ENCODE measurements at regions not wholly inside any gene's neighbourhood (a gene's known extent, or its start where the extent isn't known, plus 50 kb on each side); places are given as distances from the start of the nearest gene placed in this dataset.

DNA sequence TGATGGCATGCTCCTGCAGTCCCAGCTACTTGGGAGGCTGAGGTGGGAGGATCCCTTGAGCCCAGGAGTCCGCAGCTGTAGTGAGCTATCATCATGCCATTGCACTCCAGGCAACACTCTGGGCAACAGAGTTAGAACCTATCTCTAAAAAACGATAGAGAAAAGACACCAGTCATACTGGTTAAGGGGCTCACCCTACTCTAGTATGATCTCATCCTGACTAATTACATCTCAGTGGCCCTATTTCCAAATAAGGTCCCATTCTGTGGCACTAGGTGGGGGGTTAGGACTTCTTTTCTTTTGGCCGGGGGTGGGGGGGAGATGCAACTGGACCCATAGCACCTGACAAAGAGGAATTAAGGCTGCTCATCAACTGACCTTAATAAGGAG lies 163.2 kb upstream of the NCK2 start:
- H3K27ac ChIP-seq (ENCODE audit: low read depth, low read length), result no peak overlapping the region
- no peaks in the 10 kb centered on the region for H3K9me3 ChIP-seq (ENCODE audit: control insufficient read depth, insufficient read depth, low read length)
- H3K4me2 ChIP-seq (ENCODE audit: low read length), result no peak overlapping the region
- no peaks in the 10 kb centered on the region for H4K20me1 ChIP-seq (ENCODE audit: control insufficient read depth, insufficient read depth, low read depth, low read length)
- H3K79me2 ChIP-seq (ENCODE audit: control insufficient read depth, low read length), result no peaks in the 10 kb centered on the region
- no peaks in the 10 kb centered on the region for H3F3A ChIP-seq (ENCODE audit: control insufficient read depth, insufficient read depth)
- no peaks in the 10 kb centered on the region for H3K9me2 ChIP-seq (replicated peaks; ENCODE audit: control insufficient read depth, low read length)
- H3K36me3 ChIP-seq (ENCODE audit: control insufficient read depth, low read length), result no peaks in the 10 kb centered on the region
- H3K4me3 ChIP-seq (ENCODE audit: low read length), result no peak overlapping the region
- TF ChIP-seq EZH2phosphoT487 (IDR thresholded peaks at IDR 0.05; ENCODE audit: borderline replicate concordance, low read length), result no peak
- no peak for TF ChIP-seq CTCF (IDR thresholded peaks at IDR 0.05; ENCODE audit: low read depth, low read length, poor library complexity, severe bottlenecking)
- peaks cover 12% of the 10 kb centered on the region for H3K27me3 ChIP-seq (ENCODE audit: control insufficient read depth, low read length)
- no peaks in the 10 kb centered on the region for H3K4me1 ChIP-seq (ENCODE audit: control insufficient read depth, low read length)

GRCh38 chr2:105580870-105581554 lies 163.7 kb upstream of the NCK2 start:
- H3K79me2 ChIP-seq (ENCODE audit: control insufficient read depth, low read length), result no peaks in the 10 kb centered on the region
- no peaks in the 10 kb centered on the region for H3K4me1 ChIP-seq (ENCODE audit: control insufficient read depth, low read length)
- no peak overlapping the region for H3K4me3 ChIP-seq (ENCODE audit: low read length)
- H4K20me1 ChIP-seq (ENCODE audit: control insufficient read depth, insufficient read depth, low read depth, low read length), result no peaks in the 10 kb centered on the region
- H3K9me2 ChIP-seq (replicated peaks; ENCODE audit: control insufficient read depth, low read length), result no peaks in the 10 kb centered on the region
- no peak overlapping the region for H3K27ac ChIP-seq (ENCODE audit: low read depth, low read length)
- H3K27me3 ChIP-seq (ENCODE audit: control insufficient read depth, low read length), result peaks cover 12% of the 10 kb centered on the region
- no peaks in the 10 kb centered on the region for H3K36me3 ChIP-seq (ENCODE audit: control insufficient read depth, low read length)
- no peak overlapping the region for H3K4me2 ChIP-seq (ENCODE audit: low read length)
- no peaks in the 10 kb centered on the region for H3K9me3 ChIP-seq (ENCODE audit: control insufficient read depth, insufficient read depth, low read length)
- TF ChIP-seq EZH2phosphoT487 (IDR thresholded peaks at IDR 0.05; ENCODE audit: borderline replicate concordance, low read length) (no peak), CTCF (IDR thresholded peaks at IDR 0.05; ENCODE audit: low read depth, low read length, poor library complexity, severe bottlenecking) (no peak)
- no peaks in the 10 kb centered on the region for H3F3A ChIP-seq (ENCODE audit: control insufficient read depth, insufficient read depth)

DNA sequence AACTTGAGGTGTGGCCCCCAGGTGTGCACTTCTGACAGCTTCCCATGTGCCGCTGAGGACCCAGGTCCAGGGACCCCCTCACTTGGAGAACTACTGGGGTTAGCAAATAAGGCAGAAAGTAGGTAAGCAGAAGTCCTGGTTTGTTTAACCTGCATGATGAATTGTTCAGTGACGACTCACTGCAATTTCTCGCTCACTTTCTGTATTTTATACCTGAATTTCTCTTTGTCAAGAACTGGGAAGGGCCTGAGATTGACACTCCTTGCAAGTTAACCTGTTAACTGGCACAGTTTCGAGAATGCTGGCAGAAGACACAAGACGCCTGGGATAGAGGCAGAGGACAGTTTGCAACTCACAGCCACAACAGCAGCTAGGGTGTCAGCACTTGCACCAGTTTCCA lies 164.5 kb upstream of the NCK2 start:
- no peaks in the 10 kb centered on the region for H3K79me2 ChIP-seq (ENCODE audit: control insufficient read depth, low read length)
- H4K20me1 ChIP-seq (ENCODE audit: control insufficient read depth, insufficient read depth, low read depth, low read length), result no peaks in the 10 kb centered on the region
- H3K4me2 ChIP-seq (ENCODE audit: low read length), result no peak overlapping the region
- H3K36me3 ChIP-seq (ENCODE audit: control insufficient read depth, low read length), result no peaks in the 10 kb centered on the region
- H3K27ac ChIP-seq (ENCODE audit: low read depth, low read length), result no peak overlapping the region
- H3F3A ChIP-seq (ENCODE audit: control insufficient read depth, insufficient read depth), result no peaks in the 10 kb centered on the region
- no peaks in the 10 kb centered on the region for H3K4me1 ChIP-seq (ENCODE audit: control insufficient read depth, low read length)
- TF ChIP-seq EZH2phosphoT487 (IDR thresholded peaks at IDR 0.05; ENCODE audit: borderline replicate concordance, low read length), result no peak
- TF ChIP-seq CTCF (IDR thresholded peaks at IDR 0.05; ENCODE audit: low read depth, low read length, poor library complexity, severe bottlenecking), result no peak
- peaks cover 14% of the 10 kb centered on the region for H3K27me3 ChIP-seq (ENCODE audit: control insufficient read depth, low read length)
- H3K9me3 ChIP-seq (ENCODE audit: control insufficient read depth, insufficient read depth, low read length), result no peaks in the 10 kb centered on the region
- H3K4me3 ChIP-seq (ENCODE audit: low read length), result no peak overlapping the region
- H3K9me2 ChIP-seq (replicated peaks; ENCODE audit: control insufficient read depth, low read length), result no peaks in the 10 kb centered on the region

All from DOHH2 (cell line).